GM12872 (cell line): ENCODE measurements at regions not wholly inside any gene's neighbourhood (a gene's known extent, or its start where the extent isn't known, plus 50 kb on each side); places are given as distances from the start of the nearest gene placed in this dataset.

Experiments used
- TF ChIP-seq, protein P1 (sequence below): IDR thresholded peaks from 3 replicates; pipeline ENCODE4 v1.5.1; 2011; ENCODE audit warnings: low read depth, mild to moderate bottlenecking, low read length, moderate library complexity; ENCODE audit not compliant: insufficient read depth

DNA sequence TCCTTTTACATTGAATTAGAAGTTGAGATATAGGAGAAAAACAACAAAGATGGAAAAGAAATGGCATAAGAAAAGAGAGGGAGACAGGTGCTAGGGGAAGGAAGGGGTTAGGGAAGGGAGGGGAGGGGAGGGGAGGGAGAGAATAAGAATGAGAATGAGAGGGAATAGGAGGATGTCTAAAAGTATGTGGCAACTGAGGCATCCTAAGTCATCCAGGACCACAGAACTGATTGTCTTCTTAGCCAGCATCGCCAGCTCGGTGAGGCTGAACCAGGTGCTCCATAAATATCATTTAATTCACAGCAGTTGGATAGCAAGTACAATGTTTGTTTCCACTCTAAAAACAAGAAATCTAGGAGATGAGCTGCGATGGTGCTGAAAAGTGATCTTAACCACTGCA lies 393.5 kb downstream of the TMEM182 start:
- TF ChIP-seq, protein P1, sequence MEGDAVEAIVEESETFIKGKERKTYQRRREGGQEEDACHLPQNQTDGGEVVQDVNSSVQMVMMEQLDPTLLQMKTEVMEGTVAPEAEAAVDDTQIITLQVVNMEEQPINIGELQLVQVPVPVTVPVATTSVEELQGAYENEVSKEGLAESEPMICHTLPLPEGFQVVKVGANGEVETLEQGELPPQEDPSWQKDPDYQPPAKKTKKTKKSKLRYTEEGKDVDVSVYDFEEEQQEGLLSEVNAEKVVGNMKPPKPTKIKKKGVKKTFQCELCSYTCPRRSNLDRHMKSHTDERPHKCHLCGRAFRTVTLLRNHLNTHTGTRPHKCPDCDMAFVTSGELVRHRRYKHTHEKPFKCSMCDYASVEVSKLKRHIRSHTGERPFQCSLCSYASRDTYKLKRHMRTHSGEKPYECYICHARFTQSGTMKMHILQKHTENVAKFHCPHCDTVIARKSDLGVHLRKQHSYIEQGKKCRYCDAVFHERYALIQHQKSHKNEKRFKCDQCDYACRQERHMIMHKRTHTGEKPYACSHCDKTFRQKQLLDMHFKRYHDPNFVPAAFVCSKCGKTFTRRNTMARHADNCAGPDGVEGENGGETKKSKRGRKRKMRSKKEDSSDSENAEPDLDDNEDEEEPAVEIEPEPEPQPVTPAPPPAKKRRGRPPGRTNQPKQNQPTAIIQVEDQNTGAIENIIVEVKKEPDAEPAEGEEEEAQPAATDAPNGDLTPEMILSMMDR, result no peak

DNA sequence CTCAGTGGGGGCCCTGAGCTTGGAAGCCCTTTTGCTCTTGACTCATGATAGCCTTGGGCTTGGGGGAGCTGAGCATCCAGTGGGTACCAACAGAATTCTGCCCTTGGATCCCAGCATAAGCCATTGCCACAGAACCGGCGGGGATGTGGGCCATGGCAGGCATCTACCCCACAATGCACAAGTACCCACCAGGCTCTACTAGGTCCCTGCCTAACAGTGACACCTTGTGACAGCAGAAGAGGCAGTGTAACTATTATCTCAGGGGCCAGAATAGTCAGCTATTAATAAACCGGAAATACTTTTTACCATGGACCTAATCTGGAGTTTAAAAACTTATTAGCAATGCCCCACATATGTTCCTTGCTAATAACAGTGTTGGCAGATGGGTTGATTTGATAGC lies 397.2 kb downstream of the TMEM182 start:
- TF ChIP-seq, protein P1, result no peak

DNA sequence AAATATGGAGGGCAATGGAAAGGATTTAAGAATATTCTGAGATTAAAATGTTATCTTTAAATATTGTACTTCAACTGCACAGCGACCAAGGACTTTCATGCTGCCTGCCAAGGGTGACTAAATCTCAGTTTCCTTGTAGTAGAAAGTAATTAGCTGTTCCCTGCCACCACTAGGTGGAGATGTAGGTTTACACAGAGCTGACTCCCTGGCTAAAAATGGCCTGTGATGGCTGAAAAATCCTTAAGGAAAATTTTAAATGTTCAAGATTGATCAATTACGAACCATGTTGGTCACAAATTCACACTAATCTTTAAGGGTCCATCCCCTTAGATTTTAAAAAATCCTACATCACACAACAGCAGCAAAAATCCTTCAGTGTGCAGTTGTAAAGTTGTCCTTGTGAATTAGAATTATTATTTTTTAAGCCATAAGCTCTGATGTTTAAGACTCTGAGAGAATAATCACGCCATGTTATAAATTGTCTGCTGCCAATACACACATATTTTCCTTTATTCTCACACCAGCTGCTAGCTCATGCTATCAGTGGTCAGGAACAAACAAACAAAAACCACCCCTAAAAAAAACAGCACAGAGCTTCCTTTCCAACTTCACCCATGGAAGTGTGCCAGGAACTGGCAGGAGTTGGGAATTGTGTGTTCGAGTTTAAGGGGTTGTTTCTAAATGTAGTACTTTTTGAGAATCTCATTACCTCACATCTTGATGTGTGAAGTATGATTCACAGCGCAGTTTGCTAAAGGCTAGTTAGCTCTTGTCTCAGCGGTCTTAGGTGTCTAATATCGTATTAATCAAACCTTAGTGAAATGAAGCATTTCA lies 399.8 kb downstream of the TMEM182 start:
- TF ChIP-seq, protein P1, result peak; percentile 76

DNA sequence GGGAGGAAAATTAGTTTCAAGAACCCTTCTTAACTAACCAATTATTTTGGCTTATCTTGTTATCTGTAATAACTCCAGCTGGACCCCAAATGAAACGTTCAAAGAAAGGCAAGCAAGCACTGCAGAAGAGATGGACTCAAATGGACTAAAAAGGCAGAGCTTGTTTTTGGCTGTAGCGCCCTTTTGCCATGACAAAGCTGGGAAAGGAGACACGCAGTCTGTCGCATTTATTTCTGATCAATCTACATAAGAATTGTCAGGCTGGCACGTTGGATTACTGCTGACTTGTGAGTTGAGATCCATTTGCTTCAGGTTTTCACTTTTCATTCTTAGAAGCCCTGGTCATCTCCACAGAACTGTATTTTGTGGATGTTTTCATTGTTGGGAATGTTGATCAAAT lies 402.9 kb downstream of the TMEM182 start:
- TF ChIP-seq, protein P1, result no peak

DNA sequence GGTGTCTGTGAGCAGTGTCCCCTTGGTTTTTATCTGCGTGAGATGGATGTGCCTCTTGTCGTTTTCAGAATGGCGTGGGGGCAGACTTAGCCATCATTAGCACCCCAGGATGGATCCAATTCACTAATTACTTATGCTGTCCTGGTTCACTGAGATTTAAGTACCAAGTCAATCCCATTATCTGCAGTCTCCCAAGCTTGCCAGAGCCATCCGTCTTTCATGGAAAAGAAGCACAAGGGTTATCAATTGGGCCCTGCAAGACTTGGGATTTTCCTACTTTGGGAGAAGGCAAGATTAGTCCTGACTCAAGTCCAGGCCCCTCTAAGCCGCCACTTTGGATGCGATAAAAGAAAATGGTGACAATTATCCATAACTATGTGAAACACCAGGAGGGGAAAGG lies 404.0 kb downstream of the TMEM182 start:
- TF ChIP-seq, protein P1, result no peak

DNA sequence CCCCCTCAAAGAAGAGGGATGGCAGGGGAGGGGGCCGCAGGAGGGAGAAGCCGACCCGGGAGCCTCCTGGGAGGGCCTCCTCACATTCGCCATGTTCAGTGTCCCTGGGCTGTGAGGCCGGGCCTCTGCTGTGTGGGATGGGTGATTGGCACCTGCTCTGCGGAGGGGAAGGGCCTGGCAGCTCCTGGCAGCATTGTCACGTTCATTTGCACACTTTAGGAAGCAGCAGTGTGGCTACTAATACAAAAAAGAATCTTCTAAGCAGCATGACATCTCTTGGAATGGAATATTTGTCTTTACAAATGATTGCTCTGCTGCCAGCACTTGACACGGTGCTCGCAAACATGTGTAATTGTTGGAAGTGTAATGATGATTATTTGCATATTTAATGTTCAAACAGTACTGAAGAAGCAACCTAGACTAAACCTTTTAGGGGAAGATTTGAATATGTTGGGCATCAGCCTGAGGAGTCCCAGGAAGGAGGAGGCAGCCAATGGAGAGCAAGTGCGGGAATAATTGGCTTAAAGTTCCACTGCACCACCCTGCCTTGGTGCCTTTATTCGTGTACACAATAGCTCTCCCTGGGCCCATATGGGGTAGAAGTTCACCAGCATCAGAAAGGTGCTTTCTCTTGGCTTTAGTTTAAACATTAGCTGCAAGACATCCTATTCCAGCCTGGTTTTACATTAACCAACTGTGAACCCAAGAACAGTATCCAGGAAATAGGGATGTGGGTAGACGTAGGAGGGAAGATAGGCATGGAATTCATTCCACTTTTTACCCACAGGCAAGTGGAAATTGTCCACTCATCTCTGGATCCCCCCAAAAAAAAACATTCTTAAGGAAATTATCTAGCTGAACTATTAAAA lies 404.9 kb downstream of the TMEM182 start:
- TF ChIP-seq, protein P1, result no peak

DNA sequence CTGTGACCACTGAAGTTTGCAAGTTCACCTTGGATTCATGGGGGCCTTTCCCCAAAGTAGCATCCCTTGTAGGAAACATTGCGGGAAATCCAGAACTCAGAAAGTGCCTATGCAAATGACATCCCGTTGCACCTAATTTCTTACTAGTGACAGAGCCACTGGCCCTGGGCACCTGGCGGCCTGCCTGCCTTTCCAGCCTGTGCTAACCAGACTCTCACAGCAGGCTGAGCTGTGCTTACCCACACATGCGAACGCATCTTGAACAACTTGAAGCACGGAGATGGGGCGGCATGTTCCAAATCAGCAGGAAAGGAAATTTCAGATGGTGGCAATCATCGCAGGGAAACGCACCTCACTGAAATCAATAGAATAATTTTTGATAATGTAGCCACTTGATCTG lies 405.8 kb downstream of the TMEM182 start:
- TF ChIP-seq, protein P1, result no peak
